COLO829 (cell line): ENCODE measurements at regions not wholly inside any gene's neighbourhood (a gene's known extent, or its start where the extent isn't known, plus 50 kb on each side); places are given as distances from the start of the nearest gene placed in this dataset.
A peak's percentile ranks its signal among the peaks of the same experiment; 100 is the strongest.
"Not testable (repeated sequence)": the region's sequence is repeated elsewhere in the genome, so short reads cannot be mapped to it uniquely, and the experiment has no call there.

Experiments
- DNase-seq: peaks from one replicate; pipeline ENCODE4 v3.0.0; 2012; ENCODE audit warnings: low spot score

DNA sequence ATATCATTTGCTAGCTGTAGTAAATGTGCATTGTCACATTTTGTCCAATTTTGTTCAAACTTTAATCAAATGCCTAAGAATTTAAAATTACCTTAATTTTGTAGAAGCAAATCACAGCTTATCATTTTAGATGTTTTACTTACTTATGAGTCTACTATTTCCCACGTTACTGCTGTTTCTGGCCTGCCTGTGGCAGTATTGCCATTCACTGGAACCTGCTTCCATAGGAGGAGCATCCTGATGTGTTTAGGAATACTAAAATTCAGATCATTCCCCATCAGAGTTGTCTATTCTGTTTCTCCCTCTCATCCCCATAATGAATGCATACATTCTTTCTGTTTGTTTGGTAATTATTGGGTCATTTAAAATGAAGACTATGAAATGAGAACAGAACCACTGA, 119.5 kb upstream of the SNRPN start:
- DNase-seq = no peak

DNA sequence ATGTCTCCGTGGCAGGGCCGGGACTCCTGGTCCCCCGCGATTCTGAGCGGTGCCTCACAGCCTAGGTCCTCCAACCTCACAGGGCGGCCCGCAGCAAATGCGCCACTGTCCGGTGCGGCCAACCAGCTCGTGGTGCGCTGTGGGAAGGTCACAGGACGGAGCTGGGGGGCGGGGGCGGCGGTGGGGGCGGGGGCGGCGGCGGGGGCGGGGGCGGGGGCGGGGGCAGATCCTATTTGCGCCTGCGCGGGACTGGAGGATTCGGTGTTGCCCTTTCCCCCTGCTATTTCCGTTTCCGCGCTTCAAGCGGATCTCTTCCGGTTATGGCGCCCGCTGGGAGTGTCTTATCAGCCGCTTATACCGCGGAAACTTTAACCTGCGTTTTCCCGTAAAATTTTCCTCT, 106.7 kb upstream of the SNRPN start:
- peak; percentile 12 for DNase-seq

- DNase-seq = no peak
These were observed 98.1 kb upstream of the SNRPN start for GRCh38 chr15:24856397-24857390.

- DNase-seq = no peak
These were observed 97.0 kb upstream of the SNRPN start for GRCh38 chr15:24857763-24858162.

DNA sequence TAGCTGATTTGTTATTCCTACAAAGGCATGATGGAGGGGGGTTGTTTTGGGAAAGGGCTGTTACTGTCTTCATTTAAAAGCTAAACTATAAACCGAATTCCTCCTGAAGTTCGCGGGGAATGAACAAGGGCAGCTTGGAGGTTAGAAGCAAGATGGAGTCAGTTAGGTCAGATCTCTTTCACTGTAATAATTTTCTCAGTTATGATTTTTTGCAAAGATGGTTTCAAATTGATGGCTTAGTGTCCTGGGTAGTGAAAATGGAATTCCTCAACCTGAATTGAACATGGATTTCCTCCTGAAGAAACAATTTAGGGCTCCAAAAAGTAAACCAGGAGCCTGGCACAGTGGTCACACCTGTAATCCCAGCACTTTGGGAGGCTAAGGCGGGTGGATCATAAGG, 96.6 kb upstream of the SNRPN start:
- DNase-seq = not testable (repeated sequence)

DNA sequence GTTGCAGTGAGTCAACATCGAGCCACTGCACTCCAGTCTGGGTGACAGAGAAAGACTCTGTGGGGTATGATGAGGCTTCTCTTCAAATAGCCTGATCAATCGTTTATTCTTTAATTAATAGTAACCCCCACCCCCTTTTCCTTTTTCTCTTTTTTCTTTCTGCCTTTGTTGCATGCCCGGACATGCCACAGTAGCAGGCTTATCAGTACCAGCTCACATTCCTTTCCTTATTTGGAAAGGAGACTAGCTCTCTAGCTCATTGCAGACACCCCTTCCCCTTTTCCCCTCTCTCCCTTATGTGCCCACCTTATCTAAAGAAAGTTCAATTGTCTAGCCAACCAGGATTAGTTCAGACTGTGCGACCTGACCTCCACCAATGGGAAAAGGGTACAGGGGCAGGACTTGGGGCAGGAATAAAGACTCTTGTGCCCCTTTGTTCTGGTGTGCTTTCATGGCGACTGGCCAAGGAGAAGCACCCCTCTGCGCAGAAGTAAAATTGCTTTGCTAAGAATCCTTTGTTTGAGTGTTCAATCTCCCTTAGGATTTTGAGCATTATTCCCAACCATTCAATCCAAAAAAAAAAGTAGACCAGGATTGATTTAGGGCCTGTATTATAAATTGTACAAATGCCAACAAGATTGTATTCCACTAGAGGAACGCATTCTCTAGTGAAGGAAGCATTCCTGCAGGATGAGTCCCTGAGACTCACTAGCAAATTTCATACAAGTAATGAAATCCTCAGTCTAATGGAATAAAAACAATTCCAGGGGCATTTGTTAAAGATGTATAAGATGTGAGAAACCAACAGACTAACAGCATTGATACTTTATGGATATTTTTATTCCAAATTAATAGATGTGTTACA, 95.8 kb upstream of the SNRPN start:
- DNase-seq = no peak

GRCh38 chr15:24861014-24861690, 93.6 kb upstream of the SNRPN start:
- DNase-seq = no peak

DNA sequence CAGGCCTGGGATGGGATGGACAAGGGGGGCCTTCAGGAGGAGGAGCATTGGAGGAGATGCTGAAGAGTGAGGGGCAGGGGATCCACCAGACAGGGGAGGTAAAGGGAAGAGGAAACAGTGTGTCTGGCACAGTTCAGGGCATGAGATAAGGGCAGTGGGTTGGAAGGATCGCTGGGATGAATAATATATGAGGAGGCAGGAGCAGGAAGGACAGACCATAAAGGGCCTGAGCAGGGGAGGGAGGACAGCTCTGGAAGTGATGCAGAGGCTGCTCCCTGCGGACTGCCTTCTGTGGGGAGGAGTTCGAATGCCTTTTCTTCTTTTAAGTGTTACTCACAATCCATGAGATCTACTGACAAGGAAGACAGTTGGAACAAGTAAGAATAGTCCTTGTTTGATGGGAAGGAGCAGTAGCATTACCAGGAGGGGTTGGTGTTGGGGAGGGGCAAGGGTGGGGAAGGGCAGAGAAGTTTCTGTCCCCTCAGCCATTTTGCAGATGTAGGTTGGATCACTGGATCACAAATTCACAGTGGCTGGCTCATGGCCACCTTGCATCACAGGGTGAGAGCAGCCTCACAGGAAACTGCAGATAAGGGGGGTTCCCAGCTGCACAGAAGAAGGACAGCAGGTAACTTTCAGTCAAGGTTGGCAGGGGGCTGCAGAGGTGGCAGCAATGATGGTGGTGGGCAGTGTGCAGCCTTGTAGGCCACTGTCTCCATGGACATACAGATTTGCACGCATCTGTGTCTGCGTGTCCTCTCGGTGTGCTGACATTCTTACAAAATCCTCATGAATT, 91.9 kb upstream of the SNRPN start:
- no peak for DNase-seq

- no peak for DNase-seq
These were observed 89.5 kb upstream of the SNRPN start for GRCh38 chr15:24865303-24865702.

- no peak for DNase-seq
These were observed 77.6 kb upstream of the SNRPN start for GRCh38 chr15:24877174-24877573.

DNA sequence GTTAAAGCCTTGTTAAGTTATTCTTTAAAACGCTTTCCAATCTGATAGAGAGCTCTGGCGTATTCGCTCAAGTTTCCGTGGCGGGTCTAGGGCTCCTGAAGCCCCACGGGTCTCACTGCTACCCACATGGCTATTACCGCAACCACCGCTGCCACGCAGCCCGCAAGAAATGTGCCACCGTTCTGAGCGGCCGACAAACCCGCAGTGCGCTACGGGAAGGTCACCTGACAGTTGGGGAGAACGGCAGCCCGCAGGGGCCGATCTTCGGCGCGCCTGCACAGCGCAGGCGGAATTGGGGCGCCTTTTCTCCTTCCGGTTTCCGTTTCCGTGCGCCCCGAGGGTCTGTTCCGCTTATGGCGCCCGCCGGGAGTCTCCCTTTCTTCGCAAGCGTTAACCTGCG, 76.6 kb upstream of the SNRPN start:
- DNase-seq = no peak

DNA sequence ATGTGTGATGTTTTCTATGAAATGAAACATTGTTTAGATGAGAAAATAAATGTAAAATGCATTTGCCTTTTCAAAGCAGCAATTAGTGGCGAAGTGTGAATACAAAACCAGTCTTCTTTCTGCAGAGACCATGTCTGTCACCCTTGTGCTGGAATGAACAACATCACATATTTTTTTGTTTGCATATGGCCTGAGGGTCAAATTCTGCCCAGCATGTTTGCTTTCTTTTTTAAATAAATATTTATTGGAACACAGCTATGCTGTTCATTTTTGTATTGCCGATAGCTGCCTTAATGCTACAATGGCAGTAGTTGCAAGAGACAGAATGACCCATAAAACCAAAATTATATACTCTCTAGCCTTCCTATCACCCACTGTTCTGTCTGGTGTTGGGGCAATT, 75.3 kb upstream of the SNRPN start:
- DNase-seq = no peak

DNA sequence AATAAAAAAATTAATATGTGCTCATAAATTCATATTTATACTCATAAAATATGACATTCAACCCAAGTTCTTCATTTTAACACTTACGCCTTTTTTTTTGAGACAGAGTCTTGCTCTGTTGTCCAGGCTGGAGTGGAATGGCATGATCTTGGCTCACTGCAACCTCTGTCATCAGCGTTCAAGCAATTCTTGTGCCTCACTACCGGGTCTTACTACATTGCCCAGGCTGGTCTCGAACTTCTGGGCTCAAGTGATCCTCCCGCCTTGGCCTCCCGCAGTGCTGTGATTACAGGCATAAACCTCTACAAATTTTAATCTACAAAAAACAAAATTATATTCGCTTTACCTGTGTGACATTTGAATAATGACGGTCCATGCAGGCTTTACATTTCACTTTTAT, 74.1 kb upstream of the SNRPN start:
- DNase-seq = no peak

DNA sequence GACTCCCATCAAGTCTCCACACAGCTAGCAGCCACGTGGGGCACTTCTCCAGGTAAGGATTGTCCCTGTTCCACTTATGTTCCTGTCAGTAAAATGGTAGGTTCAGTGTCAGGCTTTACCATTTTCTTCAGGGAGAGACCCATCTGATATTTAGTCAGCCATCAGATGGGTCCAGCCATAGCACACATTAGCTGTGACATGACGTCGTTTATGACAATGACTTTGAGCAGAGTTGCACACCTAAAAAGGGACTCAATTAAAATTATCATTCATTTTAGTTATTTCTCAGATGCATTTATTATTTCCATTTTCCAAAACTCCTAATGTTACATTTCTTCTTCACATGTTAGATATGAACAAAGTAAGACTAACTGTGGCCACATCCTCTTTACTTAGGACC, 68.2 kb upstream of the SNRPN start:
- no peak for DNase-seq

DNA sequence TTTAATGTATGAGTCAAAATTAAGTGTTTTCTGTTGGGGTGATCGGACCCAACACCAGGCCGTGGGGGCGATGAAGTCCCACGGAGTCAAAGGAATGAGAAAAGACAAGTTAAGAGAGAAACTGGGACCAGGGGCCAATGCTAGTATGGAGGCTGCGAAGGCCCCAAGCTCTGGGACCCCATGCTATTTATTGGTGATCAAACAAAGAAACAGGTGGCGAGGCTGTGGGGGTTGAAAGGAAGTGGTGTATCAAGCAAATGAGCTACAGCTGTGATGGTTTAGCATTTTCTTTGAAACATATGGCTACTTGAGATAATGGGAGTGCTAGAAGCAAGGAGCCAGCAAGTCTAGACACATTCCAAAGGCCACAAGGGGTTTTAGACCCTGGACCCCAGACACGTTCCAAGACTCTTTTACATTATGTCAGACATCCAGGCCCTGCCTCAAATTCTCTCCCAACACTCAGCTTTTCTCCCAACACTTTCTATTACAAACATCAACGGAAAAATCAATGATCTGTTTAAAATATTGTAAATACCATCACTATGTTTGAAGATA, 56.0 kb upstream of the SNRPN start:
- no peak for DNase-seq

- no peak for DNase-seq
These were observed 55.4 kb upstream of the SNRPN start for GRCh38 chr15:24899367-24899766.

GRCh38 chr15:24899795-24900194, 55.0 kb upstream of the SNRPN start:
- no peak for DNase-seq

DNA sequence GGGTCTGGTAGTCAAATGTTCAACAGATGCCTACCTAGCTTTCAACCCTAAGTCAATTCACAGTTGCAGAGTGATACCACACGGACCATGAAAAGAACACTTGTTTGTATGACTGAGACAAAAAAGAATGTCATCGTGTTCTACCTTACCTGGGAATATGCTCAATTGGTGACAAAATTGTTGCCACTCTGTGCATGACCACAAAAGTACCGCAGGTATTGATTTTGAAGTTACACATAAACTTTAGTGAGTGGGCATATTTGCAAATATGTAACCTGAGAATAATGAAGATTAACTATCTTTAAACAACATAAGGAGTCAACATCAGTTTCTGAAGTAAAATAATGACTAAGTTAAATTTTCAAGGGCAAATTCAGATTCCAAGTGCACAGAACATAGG, 53.4 kb upstream of the SNRPN start:
- DNase-seq = no peak
